SK-N-SH (cell line): ENCODE measurements at regions not wholly inside any gene's neighbourhood (a gene's known extent, or its start where the extent isn't known, plus 50 kb on each side); places are given as distances from the start of the nearest gene placed in this dataset.

ENCODE experiments used
- CTCF ChIP-seq: fragments of 200-600 bp; sonication (generic); IDR thresholded peaks from 2 replicates; pipeline ENCODE4 v1.6.1; 2017; ENCODE audit warnings: antibody characterized with exemption, mild to moderate bottlenecking, moderate library complexity
- NRF1 ChIP-seq: IDR thresholded peaks from 2 replicates; pipeline ENCODE4 v1.6.1; 2012; ENCODE audit warnings: low read depth, mild to moderate bottlenecking, low read length
- POLR2AphosphoS5 ChIP-seq: IDR thresholded peaks from 2 replicates; pipeline ENCODE4 v1.6.1; 2012; ENCODE audit warnings: low read depth, low read length
- SIN3A ChIP-seq: IDR thresholded peaks from 2 replicates; pipeline ENCODE4 v1.6.1; 2012; ENCODE audit warnings: low read depth, mild to moderate bottlenecking, low read length, moderate library complexity, borderline replicate concordance
- TEAD4 ChIP-seq: IDR thresholded peaks from 2 replicates; pipeline ENCODE4 v1.4.0; 2012; ENCODE audit warnings: mild to moderate bottlenecking, borderline replicate concordance; ENCODE audit not compliant: insufficient read depth
- USF2 ChIP-seq: fragments of 150-350 bp; IDR thresholded peaks from 2 replicates; pipeline ENCODE4 v1.6.1; 2017; ENCODE audit warnings: antibody characterized with exemption, low read length, low read depth, borderline replicate concordance

GRCh38 chr4:175139205-175139604 is 221.0 kb downstream of the ADAM29 start:
- TF ChIP-seq USF2 (no peak), CTCF (no peak), POLR2AphosphoS5 (no peak), SIN3A (no peak), NRF1 (no peak), TEAD4 (no peak)
